DOHH2 (cell line): ENCODE measurements at regions not wholly inside any gene's neighbourhood (a gene's known extent, or its start where the extent isn't known, plus 50 kb on each side); places are given as distances from the start of the nearest gene placed in this dataset.

Experiments
- CTCF ChIP-seq: fragments of 200-600 bp; sonication (generic); IDR thresholded peaks from one replicate; pipeline ENCODE4 v1.5.1; 2014; ENCODE audit warnings: antibody characterized with exemption, mild to moderate bottlenecking, low read depth, low read length; ENCODE audit not compliant: poor library complexity, severe bottlenecking
- EZH2phosphoT487 ChIP-seq: fragments of 200-600 bp; sonication (generic); IDR thresholded peaks from 2 replicates; pipeline ENCODE4 v1.6.1; 2017; ENCODE audit warnings: borderline replicate concordance, mild to moderate bottlenecking, antibody characterized with exemption, low read length, moderate library complexity, mixed read lengths

- TF ChIP-seq CTCF (no peak), EZH2phosphoT487 (no peak)
These were observed 175.9 kb downstream of the ZDHHC21 start for GRCh38 chr9:14517154-14517906.
